CD4-positive, CD25-positive, alpha-beta regulatory T cell (primary cell): ENCODE measurements at regions not wholly inside any gene's neighbourhood (a gene's known extent, or its start where the extent isn't known, plus 50 kb on each side); places are given as distances from the start of the nearest gene placed in this dataset.

Experiments
- ATAC-seq, 2 donors: fragments of 150-1000 bp; cut with Tn5 transposase; one replicate each; pipeline ENCODE4 v1.10.0; 2021; ENCODE audit warnings: low read depth in 2 of 2, moderate number of reproducible peaks in 2 of 2, moderate library complexity in 1 of 2
- DNase-seq, 3 donors: peaks; one replicate each; pipeline versions ENCODE4 v3.0.0 to v3.0.0-alpha.2; 2012 to 2022; ENCODE audit warnings: mixed read lengths in 1 of 3
- H3K27ac ChIP-seq: one replicate; pipeline ENCODE4 v1.7.0; 2013; ENCODE audit warnings: mild to moderate bottlenecking, low read length; ENCODE audit not compliant: insufficient read depth, poor library complexity, severe bottlenecking
- H3K27me3 ChIP-seq: one replicate; pipeline ENCODE4 v1.7.0; 2013; ENCODE audit warnings: low read length; ENCODE audit not compliant: control insufficient read depth, insufficient read depth
- H3K36me3 ChIP-seq: one replicate; pipeline ENCODE4 v1.7.0; 2013; ENCODE audit warnings: mild to moderate bottlenecking, low read length, moderate library complexity; ENCODE audit not compliant: control insufficient read depth, insufficient read depth
- H3K4me1 ChIP-seq: 2 replicates; pipeline ENCODE4 v1.7.0; 2013; ENCODE audit warnings: mild to moderate bottlenecking, low read length; ENCODE audit not compliant: insufficient read depth, control insufficient read depth, poor library complexity, severe bottlenecking
- H3K4me3 ChIP-seq: one replicate; pipeline ENCODE4 v1.7.0; 2013; ENCODE audit warnings: low read depth, mild to moderate bottlenecking, low read length, moderate library complexity
- H3K9me3 ChIP-seq, 2 experiments: 1 replicate in 1 of 2; 2 replicates in 1 of 2; pipeline ENCODE4 v1.7.0; 2013; ENCODE audit warnings: low read length in 2 of 2, mild to moderate bottlenecking in 1 of 2, moderate library complexity in 1 of 2; ENCODE audit not compliant: control insufficient read depth in 2 of 2
- H3K27ac Mint-ChIP-seq, 3 donors: one replicate each; pipeline ENCODE4 v1.8.0; 2020 to 2022; ENCODE audit warnings: mild to moderate bottlenecking in 3 of 3, mixed read lengths in 3 of 3, moderate library complexity in 2 of 3
- H3K27me3 Mint-ChIP-seq: one replicate; pipeline ENCODE4 v1.8.0; 2022; ENCODE audit warnings: mild to moderate bottlenecking, mixed read lengths
- H3K36me3 Mint-ChIP-seq: one replicate; pipeline ENCODE4 v1.8.0; 2020; ENCODE audit warnings: mixed read lengths
- H3K4me1 Mint-ChIP-seq, 4 donors: one replicate each; pipeline ENCODE4 v1.8.0; 2020 to 2022; ENCODE audit warnings: mixed read lengths in 4 of 4, mild to moderate bottlenecking in 1 of 4
- H3K4me3 Mint-ChIP-seq, 4 donors: one replicate each; pipeline ENCODE4 v1.8.0; 2020 to 2022; ENCODE audit warnings: mild to moderate bottlenecking in 4 of 4, mixed read lengths in 4 of 4, moderate library complexity in 3 of 4
- H3K9me3 Mint-ChIP-seq, 7 donors: one replicate each; pipeline ENCODE4 v1.8.0; 2020 to 2022; ENCODE audit warnings: mixed read lengths in 7 of 7, mild to moderate bottlenecking in 3 of 7, moderate library complexity in 2 of 7

DNA sequence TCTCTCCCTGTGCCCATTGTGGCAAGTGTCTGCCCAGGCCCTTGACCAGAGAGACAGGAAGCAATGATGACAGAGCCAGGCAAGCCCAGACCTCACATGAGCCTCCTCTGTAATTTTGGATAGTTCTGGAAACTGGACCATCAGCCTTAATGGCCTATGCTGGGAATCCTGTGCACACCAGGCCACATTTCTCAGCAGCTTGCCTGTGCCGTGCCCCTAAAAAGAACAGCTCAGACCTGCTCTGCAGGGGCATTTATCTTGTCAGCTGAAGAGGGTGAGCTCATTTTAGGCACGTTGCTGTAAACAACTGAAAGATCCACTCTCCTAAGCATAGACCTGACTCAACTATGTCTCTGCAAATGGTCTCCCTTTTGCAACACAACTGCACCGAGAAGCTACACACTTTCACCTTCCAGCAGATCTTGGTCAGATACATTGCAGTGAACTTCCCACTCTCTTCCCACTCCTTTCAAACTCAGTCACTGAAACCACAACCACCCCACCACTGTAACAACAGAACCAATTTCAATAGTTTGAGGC, 53.5 kb upstream of the BACH1 start:
- no peak for DNase-seq
- Mint-ChIP-seq H3K27me3 (no peaks in the 10 kb centered on the region), H3K9me3 (peaks cover 0 to 4% (median 0%) of the 10 kb centered on the region in 7 donors), H3K4me1 (no peaks in the 10 kb centered on the region), H3K27ac (peak overlapping the region in 1 of 3 donors; percentile 21), H3K36me3 (no peaks in the 10 kb centered on the region), H3K4me3 (no peak overlapping the region)
- no peak overlapping the region for H3K27ac ChIP-seq
- no peak for ATAC-seq
- H3K4me1 ChIP-seq = no peaks in the 10 kb centered on the region
- peaks cover 0 to 4% of the 10 kb centered on the region in 2 experiments for H3K9me3 ChIP-seq
- H3K27me3 ChIP-seq = peaks cover 2% of the 10 kb centered on the region
- H3K4me3 ChIP-seq = no peak overlapping the region
- no peaks in the 10 kb centered on the region for H3K36me3 ChIP-seq

DNA sequence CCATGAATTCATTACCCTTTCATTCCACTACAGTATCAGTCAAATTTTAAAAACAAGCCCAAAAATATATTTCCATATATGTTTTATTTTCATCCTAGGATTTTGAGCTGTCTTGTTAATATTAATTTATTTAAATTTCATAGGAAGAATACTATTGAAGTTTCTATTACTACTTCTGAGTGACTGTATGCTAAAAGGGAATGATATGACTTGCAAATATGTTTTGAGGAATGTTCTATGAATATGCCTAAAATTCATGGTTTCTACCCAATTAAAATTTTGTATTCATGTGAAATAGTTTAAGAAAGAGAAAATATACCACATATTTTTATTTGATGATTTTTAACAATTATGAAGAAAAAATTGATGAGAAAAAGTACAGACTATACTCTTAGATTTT, 52.9 kb upstream of the BACH1 start:
- no peak for DNase-seq
- Histone ChIP-seq H3K27ac (no peak overlapping the region), H3K9me3 (peaks cover 0 to 4% of the 10 kb centered on the region in 2 experiments), H3K36me3 (no peaks in the 10 kb centered on the region), H3K27me3 (peaks cover 7% of the 10 kb centered on the region), H3K4me1 (no peaks in the 10 kb centered on the region), H3K4me3 (no peak overlapping the region)
- Mint-ChIP-seq H3K4me3 (no peak overlapping the region), H3K27me3 (peaks cover 5% of the 10 kb centered on the region), H3K4me1 (no peaks in the 10 kb centered on the region), H3K9me3 (peaks cover 0 to 4% (median 0%) of the 10 kb centered on the region in 7 donors), H3K27ac (peak overlapping the region in 1 of 3 donors; percentile 21), H3K36me3 (no peaks in the 10 kb centered on the region)
- ATAC-seq = no peak

DNA sequence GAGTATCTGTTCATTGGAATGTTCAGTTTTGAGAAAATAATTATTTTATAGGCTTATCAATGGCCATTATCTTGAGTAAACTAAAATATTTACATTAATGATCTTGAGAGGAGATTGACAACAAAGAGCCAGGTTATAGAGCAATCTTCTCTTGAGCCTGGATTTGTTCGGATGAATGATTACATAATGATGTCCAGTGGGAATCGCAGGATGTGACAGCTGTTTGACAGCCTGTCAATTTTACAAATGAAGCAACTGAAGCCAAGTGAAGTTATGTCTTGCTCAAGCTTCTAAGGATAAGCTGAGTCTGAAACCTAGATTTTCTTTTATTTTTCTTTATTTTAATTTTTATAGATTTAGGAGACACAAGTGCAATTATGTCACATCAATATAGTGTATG, 52.1 kb upstream of the BACH1 start:
- H3K4me1 ChIP-seq = no peaks in the 10 kb centered on the region
- no peak for ATAC-seq
- H3K27me3 Mint-ChIP-seq = peaks cover 11% of the 10 kb centered on the region

DNA sequence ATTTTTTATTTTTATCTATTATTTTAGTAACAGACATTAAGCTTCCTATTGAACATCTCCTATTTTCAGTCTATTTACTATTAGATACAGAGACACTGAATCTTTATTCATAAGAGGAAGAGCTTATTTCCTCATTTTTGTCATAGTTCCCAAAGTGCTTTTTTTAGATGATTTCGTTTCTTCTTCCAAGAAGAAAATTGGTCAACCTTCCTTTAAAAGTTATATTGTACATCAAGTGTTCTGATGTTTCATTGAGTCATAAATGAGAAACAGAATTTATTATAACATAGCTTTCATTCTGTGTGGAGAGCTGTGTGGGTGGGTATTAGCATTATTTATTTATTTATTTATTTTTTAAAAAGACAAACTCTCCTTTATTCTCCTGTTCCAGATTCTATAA, 50.6 kb upstream of the BACH1 start:
- no peaks in the 10 kb centered on the region for H3K4me1 ChIP-seq
- H3K4me3 ChIP-seq = no peak overlapping the region
- Mint-ChIP-seq H3K36me3 (peaks cover 4% of the 10 kb centered on the region), H3K4me3 (no peak overlapping the region), H3K4me1 (no peaks in the 10 kb centered on the region), H3K9me3 (peaks cover 0 to 12% (median 0%) of the 10 kb centered on the region in 7 donors), H3K27me3 (peaks cover 11% of the 10 kb centered on the region), H3K27ac (no peak overlapping the region)
- H3K27ac ChIP-seq = no peak overlapping the region
- DNase-seq = no peak
- peaks cover 0 to 7% of the 10 kb centered on the region in 2 experiments for H3K9me3 ChIP-seq
- H3K27me3 ChIP-seq = peaks cover 8% of the 10 kb centered on the region
- ATAC-seq = no peak
- no peaks in the 10 kb centered on the region for H3K36me3 ChIP-seq

More for the DNA sequence above, 52.1 kb upstream of the BACH1 start:
- peaks cover 8% of the 10 kb centered on the region for H3K27me3 ChIP-seq
- DNase-seq = no peak
- H3K36me3 Mint-ChIP-seq = no peaks in the 10 kb centered on the region
- peaks cover 0 to 4% of the 10 kb centered on the region in 2 experiments for H3K9me3 ChIP-seq
- H3K4me1 Mint-ChIP-seq = no peaks in the 10 kb centered on the region
- no peak overlapping the region for H3K27ac ChIP-seq
- H3K4me3 ChIP-seq = no peak overlapping the region
- H3K4me3 Mint-ChIP-seq = no peak overlapping the region
- no peak overlapping the region for H3K27ac Mint-ChIP-seq
- no peaks in the 10 kb centered on the region for H3K36me3 ChIP-seq
- H3K9me3 Mint-ChIP-seq = peaks cover 0 to 4% (median 0%) of the 10 kb centered on the region in 7 donors
